ENCODE measurements at regions not wholly inside any gene's neighbourhood (a gene's known extent, or its start where the extent isn't known, plus 50 kb on each side); places are given as distances from the start of the nearest gene placed in this dataset.

- DNase-seq = no peak
Observed at GRCh38 chr9:18235181-18235908, 238.6 kb upstream of the ADAMTSL1 start.

DNA sequence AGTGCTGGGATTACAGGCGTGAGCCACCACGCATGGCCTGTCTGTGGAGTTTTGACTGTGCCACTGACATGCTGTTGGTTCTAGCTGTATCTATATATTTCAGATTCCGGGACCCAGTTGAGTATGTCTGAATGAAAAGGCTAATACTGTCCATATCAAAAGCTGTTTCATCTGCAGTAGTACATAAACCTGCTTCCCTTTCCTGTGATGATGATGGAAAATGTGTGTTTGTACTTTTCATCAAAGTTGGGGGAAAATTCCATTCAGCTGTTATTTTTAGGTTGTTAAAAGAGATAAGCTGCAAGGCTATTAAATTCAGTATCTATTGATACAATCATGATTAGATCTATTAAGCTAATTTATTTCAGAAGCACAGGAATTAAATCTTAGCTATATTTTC lies 237.6 kb upstream of the ADAMTSL1 start:
- no peak for DNase-seq

GRCh38 chr9:18237776-18238175 lies 236.2 kb upstream of the ADAMTSL1 start:
- no peak for DNase-seq

- DNase-seq = no peak
Observed at GRCh38 chr9:18238254-18238653, 235.7 kb upstream of the ADAMTSL1 start.

DNA sequence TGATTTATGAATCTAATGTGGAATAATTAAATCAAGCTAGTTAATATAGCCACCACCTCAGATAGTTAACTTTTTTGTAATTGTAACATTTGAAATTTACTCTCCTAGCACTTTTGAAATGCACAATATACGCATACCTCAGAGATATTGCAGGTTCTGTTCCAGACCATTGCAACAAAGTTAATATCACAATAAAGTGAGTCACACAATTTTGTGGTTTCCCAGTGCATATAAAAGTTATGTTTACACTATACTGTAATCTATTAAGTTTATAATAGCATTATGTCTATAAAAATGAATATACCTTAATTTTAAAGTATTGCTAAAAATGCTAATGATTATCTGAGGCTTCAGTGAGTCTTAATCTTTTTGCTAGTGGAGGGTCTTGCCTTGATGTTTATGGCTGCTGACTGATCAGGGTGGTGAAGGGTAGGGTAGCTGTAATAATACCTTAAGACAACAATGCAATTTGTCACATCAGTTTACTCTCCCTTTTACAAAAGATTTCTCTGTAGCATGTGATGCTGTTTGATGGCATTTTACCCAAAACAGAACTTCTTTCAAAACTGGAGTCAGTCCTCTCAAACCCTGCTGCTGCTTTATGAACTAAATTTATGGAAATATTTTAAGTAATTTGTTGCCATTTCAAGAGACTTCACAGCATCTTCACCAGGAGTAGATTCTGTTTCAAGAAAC lies 235.1 kb upstream of the ADAMTSL1 start:
- no peak for DNase-seq

DNA sequence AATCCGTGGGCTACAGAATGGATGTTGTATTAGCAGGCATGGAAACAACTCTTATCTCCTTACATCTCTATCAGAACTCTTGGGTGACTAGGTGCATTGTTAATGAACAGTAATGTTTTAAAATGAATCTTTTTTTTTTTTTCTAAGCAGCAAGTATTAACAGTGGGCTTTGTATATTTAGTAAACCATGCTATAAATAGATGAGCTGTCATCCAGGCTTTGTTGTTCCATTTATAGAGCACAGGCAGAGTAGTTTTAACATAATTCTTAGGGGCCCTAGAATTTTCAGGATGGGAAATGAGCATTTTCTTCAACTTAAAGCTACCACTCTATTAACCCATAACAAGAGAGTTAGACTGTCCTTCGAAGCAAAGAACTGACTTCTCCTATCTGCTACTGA lies 233.7 kb upstream of the ADAMTSL1 start:
- no peak for DNase-seq

DNA sequence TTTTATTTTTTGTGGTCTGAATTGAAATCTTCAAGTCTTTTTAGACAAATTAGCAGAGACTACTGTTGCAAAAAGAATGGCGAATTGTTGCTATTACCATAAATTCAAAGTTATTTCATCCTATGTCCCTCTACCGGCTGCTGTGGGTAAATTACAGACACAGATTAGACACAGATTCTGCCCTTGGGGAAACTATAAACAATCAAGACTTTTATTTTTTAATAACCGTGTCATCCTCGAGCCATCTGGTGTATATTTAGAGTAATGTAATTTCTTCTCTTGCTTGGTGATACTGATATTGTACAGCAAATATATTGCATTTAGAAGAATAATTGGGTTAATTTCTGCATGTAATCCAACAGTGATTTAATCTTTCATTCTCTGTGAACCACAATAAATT lies 228.0 kb upstream of the ADAMTSL1 start:
- no peak for DNase-seq

DNA sequence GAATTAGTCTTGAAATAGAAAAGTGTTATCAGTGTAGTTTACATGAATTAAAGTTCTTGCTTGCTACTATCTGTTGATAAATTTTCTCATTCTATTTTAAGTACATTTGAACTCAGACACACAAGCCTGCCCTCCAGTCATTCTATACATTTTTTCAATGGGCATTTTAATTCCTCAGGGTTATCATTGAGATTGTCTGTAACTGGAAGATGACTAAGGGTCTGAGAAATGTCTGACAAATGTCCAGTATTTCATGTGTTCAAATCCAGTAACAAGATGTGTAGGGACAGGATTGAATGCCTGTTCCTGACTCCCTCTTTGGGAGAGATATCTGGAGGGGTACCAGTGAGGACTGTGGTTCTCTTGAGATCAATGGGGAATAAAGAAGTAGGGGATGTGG lies 223.9 kb upstream of the ADAMTSL1 start:
- no peak for DNase-seq

GRCh38 chr9:18253950-18254349 lies 220.0 kb upstream of the ADAMTSL1 start:
- DNase-seq = no peak

- peak; percentile 78 to 84 for DNase-seq
Observed at GRCh38 chr9:18255158-18255629, 218.8 kb upstream of the ADAMTSL1 start.

DNA sequence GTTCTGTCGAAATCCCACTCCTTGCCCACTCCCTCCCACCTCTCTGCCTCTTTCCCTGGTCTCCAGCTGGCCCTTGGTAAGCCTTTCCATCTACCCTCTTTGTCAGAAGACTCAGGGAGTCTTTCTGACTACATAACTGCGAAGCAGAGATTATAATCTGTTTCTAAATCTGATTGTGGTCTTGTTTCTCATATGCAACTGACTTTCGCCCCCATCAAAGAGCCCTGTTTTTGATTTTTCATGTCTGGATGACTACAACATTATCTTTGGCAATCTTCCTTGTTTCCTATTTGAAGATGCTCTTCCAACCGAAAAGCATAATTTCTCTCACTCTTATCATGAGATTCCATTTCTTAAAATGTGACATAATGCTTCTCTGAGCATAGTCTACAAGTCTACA lies 218.2 kb upstream of the ADAMTSL1 start:
- DNase-seq = no peak

DNA sequence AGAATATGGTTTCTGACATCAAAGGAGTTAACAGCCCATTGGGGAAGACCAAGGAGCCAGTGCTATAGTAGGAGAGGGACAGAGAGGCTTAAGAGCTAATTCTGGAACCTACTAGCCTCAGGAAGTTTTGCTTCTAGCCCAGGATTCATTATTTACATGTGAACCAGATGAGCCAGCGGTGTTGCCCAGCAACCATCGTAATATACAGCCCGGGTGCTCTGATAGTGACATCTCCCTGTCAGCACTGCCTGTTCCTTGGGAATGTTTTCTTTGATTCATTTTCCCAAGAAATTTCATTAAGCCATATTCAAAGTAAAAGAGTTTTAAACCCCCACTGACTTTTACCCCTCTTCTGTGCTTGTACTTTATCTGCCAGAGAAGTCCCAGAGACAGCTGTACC lies 217.4 kb upstream of the ADAMTSL1 start:
- no peak for DNase-seq

- no peak for DNase-seq
Observed at GRCh38 chr9:18260521-18260920, 213.4 kb upstream of the ADAMTSL1 start.

GRCh38 chr9:18261181-18261580 lies 212.8 kb upstream of the ADAMTSL1 start:
- DNase-seq = no peak

DNA sequence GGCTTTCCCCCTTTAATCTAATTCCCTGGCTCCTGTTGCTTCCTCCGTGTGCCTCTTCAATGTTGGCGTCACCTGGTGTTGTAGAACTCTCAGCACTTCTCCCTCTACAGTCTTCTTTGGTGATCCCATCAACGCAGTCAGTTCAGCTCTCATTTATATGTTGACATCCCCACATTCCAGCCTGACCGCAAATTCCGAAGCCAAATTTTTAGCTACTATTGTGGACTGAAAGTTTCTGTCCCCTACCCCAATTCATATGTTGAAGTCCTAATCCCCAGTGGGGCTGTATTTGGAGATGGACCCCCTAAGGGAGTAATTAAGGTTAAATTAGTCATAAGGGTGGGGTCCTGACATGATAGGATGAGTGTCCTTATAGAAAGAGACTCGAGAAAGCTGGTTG lies 210.6 kb upstream of the ADAMTSL1 start:
- no peak for DNase-seq

DNA sequence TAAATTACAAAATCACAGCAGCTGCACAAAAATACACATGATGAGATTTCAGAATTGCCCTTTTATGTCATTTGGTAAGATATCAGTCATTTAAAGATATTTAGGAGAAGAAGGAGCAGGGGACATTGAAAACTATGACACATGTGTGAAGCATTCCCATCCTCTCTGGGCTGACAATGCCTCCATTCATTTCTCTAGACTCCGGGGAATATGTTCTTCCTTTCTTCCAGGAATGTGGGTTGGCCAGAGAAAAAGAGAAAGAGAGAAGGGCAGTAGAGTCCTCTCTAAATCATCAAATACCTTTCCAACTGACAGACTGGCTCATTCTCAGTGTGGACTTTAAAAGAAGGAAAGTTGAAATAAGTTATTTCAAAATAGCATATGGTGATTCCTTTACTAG lies 205.6 kb upstream of the ADAMTSL1 start:
- DNase-seq = no peak

DNA sequence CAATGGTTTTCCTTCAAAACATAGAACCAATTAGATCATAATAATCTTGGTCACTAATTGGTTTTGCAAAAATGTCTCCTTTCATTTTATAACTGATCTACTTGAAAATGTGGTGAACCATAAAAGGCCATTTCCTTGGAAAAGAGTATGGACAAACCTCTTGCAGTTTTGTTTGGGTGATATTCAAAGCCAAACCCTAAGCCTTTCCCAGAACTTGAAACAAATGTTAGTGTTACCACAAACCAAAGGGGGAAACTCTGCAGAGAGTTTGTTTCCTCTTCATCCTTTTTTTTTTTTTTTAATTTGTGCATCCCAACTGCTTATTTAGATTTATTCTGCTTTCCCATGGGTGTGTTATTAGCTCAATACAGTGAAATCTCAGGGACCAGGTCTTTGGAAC lies 204.4 kb upstream of the ADAMTSL1 start:
- no peak for DNase-seq

- DNase-seq = no peak
Observed at GRCh38 chr9:18274693-18275092, 199.3 kb upstream of the ADAMTSL1 start.

DNA sequence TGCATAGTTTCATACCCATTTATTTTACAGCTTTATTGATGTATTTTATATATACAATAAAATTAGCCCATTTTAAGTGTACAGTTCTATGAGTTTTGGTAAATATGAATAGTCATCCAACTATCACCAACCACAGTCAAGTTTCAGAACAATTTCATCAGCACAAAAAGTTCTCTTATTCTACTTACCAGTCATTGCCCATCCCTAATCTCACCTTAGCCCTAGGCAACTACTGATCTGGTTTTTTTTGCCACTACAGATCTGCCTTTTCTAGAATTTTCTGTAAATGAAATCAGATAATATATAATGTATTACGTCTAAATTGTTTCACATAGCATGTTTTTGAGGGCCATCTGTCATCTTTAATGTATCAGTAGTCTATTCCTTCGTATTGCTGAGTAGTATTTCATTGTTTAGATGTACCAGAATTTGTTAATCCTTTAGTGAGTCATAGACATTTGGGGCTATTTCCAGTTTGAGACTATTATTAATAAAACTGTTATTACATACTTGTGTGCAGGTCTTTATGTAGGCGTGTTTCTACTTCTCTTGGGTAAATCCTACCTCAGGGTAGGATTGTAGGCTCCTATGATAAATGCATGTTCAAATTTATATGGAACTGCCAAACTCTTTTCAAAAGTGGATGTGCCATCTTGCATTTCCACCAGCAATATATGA lies 198.5 kb upstream of the ADAMTSL1 start:
- no peak for DNase-seq

- no peak for DNase-seq
Observed at GRCh38 chr9:18281291-18281690, 192.7 kb upstream of the ADAMTSL1 start.

GRCh38 chr9:18294229-18294628 lies 179.7 kb upstream of the ADAMTSL1 start:
- no peak for DNase-seq

- DNase-seq = no peak
Observed at GRCh38 chr9:18296702-18297055, 177.3 kb upstream of the ADAMTSL1 start.

GRCh38 chr9:18297056-18297841 lies 176.7 kb upstream of the ADAMTSL1 start:
- DNase-seq = peak in 1 of 2 experiments; percentile 8

Measured in NCI-H1930 (cell line).